ENCODE measurements at regions not wholly inside any gene's neighbourhood (a gene's known extent, or its start where the extent isn't known, plus 50 kb on each side); places are given as distances from the start of the nearest gene placed in this dataset.

DNA sequence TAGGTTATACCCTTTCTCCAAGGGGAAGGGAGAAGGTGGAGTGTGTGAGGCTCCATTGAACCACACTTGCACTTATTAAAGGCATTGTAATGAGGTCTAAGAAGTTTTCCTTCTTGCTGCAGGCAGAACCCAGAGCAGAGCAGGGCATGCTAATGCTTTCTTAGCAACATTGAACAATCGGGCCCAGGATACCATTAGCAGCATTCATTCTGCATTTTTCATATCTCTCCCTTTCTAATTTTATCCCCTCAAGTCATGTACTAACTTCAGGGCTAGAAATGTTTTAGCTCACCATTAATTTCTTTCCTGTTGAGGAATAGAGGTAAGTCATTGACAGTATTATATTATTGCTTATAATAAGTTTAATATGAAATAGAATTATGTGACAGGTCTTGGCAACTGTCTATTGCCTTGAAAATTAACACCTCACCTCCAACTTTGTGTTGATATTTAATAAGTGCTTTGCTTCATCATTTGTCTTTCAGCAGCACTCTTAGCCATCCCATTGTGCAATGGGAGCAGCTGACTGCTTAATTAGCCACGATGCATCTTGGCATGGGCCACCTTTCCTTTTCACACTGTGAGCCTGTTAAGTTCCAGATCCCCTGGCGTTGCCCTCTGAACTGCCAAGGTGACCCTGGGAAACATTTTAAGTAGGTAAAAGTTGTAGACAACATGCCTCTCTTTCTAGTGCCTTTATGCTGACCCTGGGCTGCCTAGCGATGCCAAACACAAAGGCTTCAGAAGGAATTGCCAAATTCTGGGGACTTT lies 300.8 kb upstream of the MEX3C start:
- TF ChIP-seq, protein P1, sequence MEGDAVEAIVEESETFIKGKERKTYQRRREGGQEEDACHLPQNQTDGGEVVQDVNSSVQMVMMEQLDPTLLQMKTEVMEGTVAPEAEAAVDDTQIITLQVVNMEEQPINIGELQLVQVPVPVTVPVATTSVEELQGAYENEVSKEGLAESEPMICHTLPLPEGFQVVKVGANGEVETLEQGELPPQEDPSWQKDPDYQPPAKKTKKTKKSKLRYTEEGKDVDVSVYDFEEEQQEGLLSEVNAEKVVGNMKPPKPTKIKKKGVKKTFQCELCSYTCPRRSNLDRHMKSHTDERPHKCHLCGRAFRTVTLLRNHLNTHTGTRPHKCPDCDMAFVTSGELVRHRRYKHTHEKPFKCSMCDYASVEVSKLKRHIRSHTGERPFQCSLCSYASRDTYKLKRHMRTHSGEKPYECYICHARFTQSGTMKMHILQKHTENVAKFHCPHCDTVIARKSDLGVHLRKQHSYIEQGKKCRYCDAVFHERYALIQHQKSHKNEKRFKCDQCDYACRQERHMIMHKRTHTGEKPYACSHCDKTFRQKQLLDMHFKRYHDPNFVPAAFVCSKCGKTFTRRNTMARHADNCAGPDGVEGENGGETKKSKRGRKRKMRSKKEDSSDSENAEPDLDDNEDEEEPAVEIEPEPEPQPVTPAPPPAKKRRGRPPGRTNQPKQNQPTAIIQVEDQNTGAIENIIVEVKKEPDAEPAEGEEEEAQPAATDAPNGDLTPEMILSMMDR (conservative IDR thresholded peaks at IDR 0.05), result no peak
- no peak overlapping the region for H2BK5ac ChIP-seq (ENCODE audit: insufficient read length, low read length)
- H2AK5ac ChIP-seq (ENCODE audit: insufficient read length, low read length), result no peak overlapping the region
- no peak overlapping the region for H3K18ac ChIP-seq (ENCODE audit: insufficient read length, low read depth, low read length)
- H3K27me3 Mint-ChIP-seq (ENCODE audit: low read depth), result peaks cover 1% of the 10 kb centered on the region; the same call in 1 of the 2 replicates
- H3K56ac ChIP-seq (ENCODE audit: insufficient read length, low read depth, low read length), result no peak overlapping the region
- H4K5ac ChIP-seq (ENCODE audit: insufficient read length, low read depth, low read length), result no peak overlapping the region
- H4K91ac ChIP-seq (ENCODE audit: insufficient read length, low read depth, low read length), result no peak overlapping the region
- no peak overlapping the region for H3K4ac ChIP-seq (ENCODE audit: low read depth, low read length)
- no peak overlapping the region for H4K8ac ChIP-seq (replicated peaks; ENCODE audit: insufficient read length, low read depth, low read length)
- H2BK20ac ChIP-seq (ENCODE audit: low read depth, low read length, poor library complexity, severe bottlenecking), result no peak overlapping the region
- H3K9me3 ChIP-seq (ENCODE audit: control insufficient read depth, low read depth, low read length), result no peaks in the 10 kb centered on the region
- no peak overlapping the region for H2BK15ac ChIP-seq (ENCODE audit: low read depth, low read length)
- no peak overlapping the region for H3K9ac ChIP-seq (ENCODE audit: extremely low read depth, insufficient read length, low read length)
- H3K4me1 ChIP-seq (ENCODE audit: insufficient read depth, low read length), result no peaks in the 10 kb centered on the region
- no peak overlapping the region for H2AFZ ChIP-seq (ENCODE audit: low read length)
- H3K4me1 Mint-ChIP-seq, result no peaks in the 10 kb centered on the region
- no peak overlapping the region for H2BK12ac ChIP-seq (ENCODE audit: insufficient read length, low read depth, low read length)
- H3K4me2 ChIP-seq (ENCODE audit: insufficient read depth, insufficient read length, low read length), result no peak overlapping the region
- H3K79me1 ChIP-seq (ENCODE audit: insufficient read depth, low read depth, low read length, poor library complexity, severe bottlenecking), result no peaks in the 10 kb centered on the region
- no peaks in the 10 kb centered on the region for H3K36me3 Mint-ChIP-seq (ENCODE audit: insufficient read depth in 1 of 3, low read depth in 3 of 3)
- no peaks in the 10 kb centered on the region for H4K20me1 ChIP-seq (ENCODE audit: control insufficient read depth, insufficient read depth, insufficient read length)
- H3K27ac Mint-ChIP-seq, result no peak overlapping the region
- no peak overlapping the region for H2BK120ac ChIP-seq (ENCODE audit: low read depth, low read length, poor library complexity, severe bottlenecking)
- H3K27me3 ChIP-seq (ENCODE audit: insufficient read depth, low read length), result no peaks in the 10 kb centered on the region
- no peak overlapping the region for H3K23ac ChIP-seq (ENCODE audit: insufficient read length, low read depth, low read length)
- no peak overlapping the region for H3K27ac ChIP-seq (ENCODE audit: insufficient read length, low read depth, low read length)
- no peaks in the 10 kb centered on the region for H3K23me2 ChIP-seq (ENCODE audit: insufficient read length, low read depth, low read length, poor library complexity, severe bottlenecking)
- no peak overlapping the region for H3K14ac ChIP-seq (ENCODE audit: insufficient read depth, low read length)
- no peaks in the 10 kb centered on the region for H3K79me2 ChIP-seq (ENCODE audit: insufficient read depth, low read length)
- DNase-seq, result no peak
- no peak overlapping the region for H3K4me3 Mint-ChIP-seq
- no CpG with 5 or more reads among the region's 4 CpGs for WGBS (ENCODE audit: extremely low coverage, insufficient read length, low lambda C conversion rate)
- H3K9me3 Mint-ChIP-seq, result no peaks in the 10 kb centered on the region; a peak in 1 of 5 replicates
- no peak overlapping the region for H3T11ph ChIP-seq (ENCODE audit: low read length)
